ENCODE measurements at regions not wholly inside any gene's neighbourhood (a gene's known extent, or its start where the extent isn't known, plus 50 kb on each side); places are given as distances from the start of the nearest gene placed in this dataset.
"Not testable (repeated sequence)": the region's sequence is repeated elsewhere in the genome, so short reads cannot be mapped to it uniquely, and the experiment has no call there.

DNA sequence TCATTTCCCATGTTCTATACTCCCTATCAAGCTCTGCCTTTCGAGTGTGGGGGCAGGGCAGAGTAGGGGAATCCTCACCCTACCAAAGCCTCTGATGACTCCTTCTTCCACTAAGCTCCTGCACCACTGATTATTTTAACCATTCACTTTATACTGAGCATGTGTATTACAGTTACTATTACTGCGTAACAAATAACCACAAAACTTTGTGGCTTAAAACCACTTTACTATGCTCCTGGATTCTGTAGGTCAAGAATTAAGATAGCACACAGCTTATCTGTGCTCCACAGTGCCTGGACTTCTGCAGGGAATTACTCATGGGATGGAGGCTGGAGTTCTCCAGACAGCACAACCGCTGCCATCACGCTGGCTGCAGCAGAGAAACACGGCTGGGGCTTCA lies 117.4 kb upstream of the DNAJC10 start:
- DNase-seq, result no peak

DNA sequence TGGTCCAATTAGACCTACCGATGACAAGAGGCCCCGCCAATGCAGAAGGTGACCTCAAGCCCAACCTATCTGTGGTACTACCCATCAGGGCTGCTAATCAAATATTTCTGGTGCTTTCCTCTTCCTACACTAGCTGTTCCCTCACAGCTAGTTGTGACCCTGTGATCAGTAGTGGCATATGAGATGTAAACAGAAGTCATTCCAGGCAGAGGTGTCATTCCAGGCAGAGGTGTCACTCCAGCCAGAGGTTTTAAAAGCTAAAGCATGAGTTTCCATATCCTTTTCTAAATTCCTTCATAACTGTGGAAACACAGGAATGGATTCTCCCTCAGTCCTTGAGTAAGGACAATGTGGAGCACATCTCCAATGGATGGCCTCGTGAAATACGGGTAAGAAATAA lies 110.9 kb upstream of the DNAJC10 start:
- no peak for DNase-seq

GRCh38 chr2:182606728-182607681 lies 109.1 kb upstream of the DNAJC10 start:
- DNase-seq, result no peak

- DNase-seq, result no peak
Observed at GRCh38 chr2:182608181-182608845, 107.7 kb upstream of the DNAJC10 start.

GRCh38 chr2:182609005-182609404 lies 107.1 kb upstream of the DNAJC10 start:
- not testable (repeated sequence) for DNase-seq

DNA sequence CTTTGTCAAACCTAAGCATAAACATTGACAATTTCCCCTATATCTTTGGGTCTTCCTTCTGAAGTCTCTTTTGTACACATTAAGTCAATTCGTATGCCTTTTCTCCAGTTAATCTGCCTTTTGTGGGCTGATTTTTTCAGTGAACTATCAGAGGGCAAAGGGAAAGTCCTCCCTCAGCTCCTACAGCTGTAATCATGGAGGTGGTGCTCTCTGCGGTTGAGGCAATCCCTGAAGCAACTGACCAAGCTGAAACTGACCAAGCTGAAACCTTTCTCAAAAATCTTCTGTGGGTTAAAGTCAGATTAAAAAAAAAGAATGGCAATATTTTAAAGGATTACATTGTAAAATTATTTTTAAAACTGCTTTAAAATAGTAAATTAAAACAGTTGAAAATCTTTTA lies 105.8 kb upstream of the DNAJC10 start:
- no peak for DNase-seq

GRCh38 chr2:182611009-182611408 lies 105.0 kb upstream of the DNAJC10 start:
- DNase-seq, result no peak

GRCh38 chr2:182615036-182615435 lies 101.0 kb upstream of the DNAJC10 start:
- no peak for DNase-seq

GRCh38 chr2:182616471-182617393 lies 99.3 kb upstream of the DNAJC10 start:
- DNase-seq, result no peak

GRCh38 chr2:182618672-182619079 lies 97.4 kb upstream of the DNAJC10 start:
- DNase-seq, result no peak

DNA sequence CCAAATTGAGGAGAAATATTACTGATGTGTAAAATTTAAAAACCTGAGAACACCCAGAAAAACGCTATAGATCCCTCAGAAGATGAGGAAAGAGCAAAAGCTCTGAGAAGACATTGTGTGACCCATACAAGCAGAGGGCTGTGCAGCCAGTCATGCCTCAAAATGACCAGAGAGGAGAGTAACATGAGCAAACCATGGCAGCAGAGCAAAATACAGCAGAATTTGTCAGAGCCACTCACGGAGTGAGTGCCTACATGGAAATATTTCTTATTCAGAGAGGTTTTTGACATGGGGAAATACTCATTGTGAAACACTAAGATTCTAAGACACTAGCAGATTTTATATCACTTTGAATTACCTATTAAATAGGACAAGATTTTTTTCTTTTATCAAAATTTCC lies 96.8 kb upstream of the DNAJC10 start:
- no peak for DNase-seq

- DNase-seq, result no peak
Observed at GRCh38 chr2:182621191-182621590, 94.9 kb upstream of the DNAJC10 start.

DNA sequence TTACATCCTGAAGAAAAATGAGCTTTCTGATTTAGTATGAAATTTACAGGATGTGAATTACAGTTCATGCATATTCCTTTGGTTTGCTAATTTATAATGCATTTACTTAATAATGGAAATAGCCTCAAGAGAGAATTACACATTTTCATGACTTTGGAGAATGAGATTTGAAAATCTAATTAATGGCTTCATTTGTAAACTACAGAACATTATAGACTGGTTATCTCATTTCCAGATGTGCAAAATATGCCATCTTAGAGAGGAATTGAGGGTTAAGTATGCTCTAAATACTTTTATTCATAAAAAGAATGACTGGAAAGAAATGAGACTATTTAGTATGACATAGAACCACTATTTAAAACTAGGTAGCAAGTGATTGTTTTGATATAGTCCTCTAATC lies 94.2 kb upstream of the DNAJC10 start:
- no peak for DNase-seq

DNA sequence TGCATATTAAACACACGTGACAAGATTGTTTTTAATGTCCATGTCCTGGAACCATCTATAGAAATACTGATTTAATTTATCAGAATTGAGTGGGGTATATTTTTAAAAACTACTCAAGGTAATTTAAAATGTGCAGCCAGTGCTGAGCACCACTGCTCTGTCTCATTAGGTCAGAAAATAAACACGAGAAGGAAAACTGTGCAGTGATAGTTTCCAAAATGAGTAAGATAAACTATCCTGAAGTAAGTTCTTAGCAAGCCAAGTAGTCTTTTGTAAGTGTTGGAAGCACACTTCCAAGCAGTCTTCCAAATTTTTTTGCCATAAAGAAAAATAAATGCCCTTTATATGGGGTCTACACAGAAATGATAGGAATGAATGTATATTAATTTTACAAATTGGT lies 93.8 kb upstream of the DNAJC10 start:
- DNase-seq, result no peak

DNA sequence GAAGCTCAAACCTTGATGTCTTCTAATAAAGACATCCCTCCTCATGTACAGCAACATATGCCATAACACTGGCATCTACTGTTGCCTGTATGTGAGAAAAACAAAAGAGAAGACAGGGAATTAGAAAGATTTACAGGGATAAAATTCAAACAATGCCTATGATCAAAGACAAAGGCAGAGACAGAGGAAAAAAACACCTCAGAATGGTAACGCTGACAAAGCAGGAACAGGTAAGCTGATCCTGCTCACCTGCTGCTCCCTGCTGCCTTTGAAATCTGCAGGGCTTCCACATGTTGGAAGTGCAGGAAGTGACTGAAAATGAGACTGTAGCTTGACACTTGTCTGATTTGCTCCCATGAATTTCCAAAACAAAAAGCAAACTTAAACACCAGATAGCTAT lies 90.2 kb upstream of the DNAJC10 start:
- DNase-seq, result no peak

DNA sequence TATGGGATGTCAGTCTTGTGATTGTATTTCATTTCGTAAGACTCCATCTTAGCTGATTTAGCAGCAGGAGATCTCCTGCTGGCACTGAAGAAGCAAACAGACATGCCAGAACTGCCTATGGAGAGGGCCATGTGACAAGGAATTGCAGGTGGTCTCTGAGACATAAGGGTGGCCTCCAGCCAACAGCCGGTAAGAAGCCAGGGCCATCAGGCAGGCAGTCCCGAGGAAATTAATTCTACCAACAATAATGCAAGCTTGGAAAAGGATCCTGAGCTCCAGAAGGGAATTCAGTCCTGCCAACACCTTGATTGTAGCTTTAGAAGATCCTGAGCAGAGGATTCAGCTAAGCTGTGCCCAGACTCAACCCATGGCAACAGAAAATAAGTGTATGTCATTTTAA lies 87.1 kb upstream of the DNAJC10 start:
- no peak for DNase-seq

GRCh38 chr2:182630207-182630606 lies 85.8 kb upstream of the DNAJC10 start:
- DNase-seq, result no peak

DNA sequence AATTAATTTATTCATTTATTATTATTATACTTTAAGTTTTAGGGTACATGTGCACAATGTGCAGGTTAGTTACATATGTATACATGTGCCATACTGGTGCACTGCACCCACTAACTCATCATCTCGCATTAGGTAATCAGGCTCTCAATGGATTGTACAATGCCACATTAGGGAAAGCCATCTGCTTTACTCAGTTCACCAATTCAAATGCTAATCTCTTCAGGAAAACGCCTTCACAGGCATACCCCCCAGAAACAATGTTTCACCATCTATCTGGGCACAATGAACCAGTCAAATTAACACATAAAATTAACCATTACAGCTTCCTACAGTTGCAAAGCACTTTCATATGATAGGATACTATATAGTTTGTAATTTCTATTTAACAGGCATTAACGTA lies 84.8 kb upstream of the DNAJC10 start:
- DNase-seq, result no peak

DNA sequence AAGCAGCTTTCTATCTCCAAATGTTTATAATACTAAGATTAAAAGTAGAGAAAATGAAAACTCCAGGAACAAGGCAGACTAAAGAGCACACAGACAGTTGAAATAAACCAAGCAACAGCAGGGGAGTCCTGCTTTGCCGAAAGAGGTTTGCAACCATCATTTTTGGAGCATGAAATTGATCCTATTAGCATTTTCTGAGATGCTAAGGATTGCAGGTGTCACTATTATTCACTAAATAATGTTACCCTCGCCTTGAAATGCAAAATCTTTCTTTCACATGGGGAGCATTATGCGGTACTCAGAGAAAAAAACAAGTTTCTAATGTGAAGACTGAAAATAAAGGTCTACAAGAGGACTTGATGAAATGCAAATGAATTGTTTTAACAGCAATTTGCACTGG lies 81.7 kb upstream of the DNAJC10 start:
- no peak for DNase-seq

GRCh38 chr2:182636699-182637098 lies 79.4 kb upstream of the DNAJC10 start:
- DNase-seq, result no peak

- DNase-seq, result no peak
Observed at GRCh38 chr2:182638667-182639066, 77.4 kb upstream of the DNAJC10 start.

DNA sequence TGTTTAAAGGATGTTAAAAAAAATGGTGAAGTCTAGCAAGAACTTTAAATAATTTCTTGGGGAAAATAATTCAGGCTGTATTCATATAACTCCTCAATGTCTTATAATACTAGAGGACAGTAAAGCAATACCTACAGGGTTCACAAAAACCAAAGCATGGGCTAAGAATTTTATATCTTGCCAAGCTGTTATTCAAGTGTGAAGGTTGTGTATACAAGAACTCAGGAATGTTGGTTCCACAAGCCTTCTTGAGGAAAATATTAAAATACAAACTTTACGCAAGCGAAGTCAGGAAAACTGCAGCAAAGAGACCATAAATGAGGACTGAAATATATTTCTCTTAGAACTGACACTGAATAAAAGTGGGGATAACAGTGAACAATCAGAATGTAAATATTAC lies 76.1 kb upstream of the DNAJC10 start:
- no peak for DNase-seq

DNA sequence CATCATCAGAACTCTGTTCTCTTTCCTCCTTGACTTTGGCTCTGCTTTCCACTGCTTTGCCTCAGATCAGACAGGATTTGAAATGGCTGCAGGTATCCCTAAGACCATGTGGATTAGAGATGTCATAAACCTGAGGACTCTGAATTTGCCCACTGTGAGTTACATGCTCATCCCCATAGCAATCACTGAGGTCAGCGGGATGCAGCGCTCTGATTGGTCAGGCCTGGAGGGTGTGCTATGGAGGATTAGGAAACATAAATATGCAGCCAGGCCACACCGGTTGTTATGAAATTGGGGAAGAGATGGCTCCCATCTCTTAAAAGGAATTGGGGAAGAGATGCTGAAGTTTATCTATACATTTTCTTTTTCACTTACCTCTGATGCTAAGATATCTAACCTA lies 73.7 kb upstream of the DNAJC10 start:
- DNase-seq, result no peak
